CD4-positive, alpha-beta memory T cell (primary cell): ENCODE measurements at regions not wholly inside any gene's neighbourhood (a gene's known extent, or its start where the extent isn't known, plus 50 kb on each side); places are given as distances from the start of the nearest gene placed in this dataset.
"Not testable (repeated sequence)": the region's sequence is repeated elsewhere in the genome, so short reads cannot be mapped to it uniquely, and the experiment has no call there.

ENCODE experiments used
- CTCF ChIA-PET: fragments of 350-600 bp; sonication (Branson Sonifier 250); formaldehyde crosslinking; loops from one replicate; lab custom pipeline; 2021; ENCODE audit warnings: inconsistent platforms; ENCODE audit not compliant: partially characterized antibody; lab: Charles Lee
- POLR2A ChIA-PET: fragments of 350-600 bp; sonication (Branson Sonifier 250); formaldehyde crosslinking; loops from one replicate; lab custom pipeline; 2021; ENCODE audit not compliant: partially characterized antibody; lab: Charles Lee
- DNase-seq, 5 donors: peaks; one replicate each; pipeline versions ENCODE4 v3.0.0 to v3.0.0-alpha.2; 2020 to 2022; ENCODE audit warnings: mixed read lengths in 1 of 5
- H3K27ac ChIP-seq: one replicate; pipeline ENCODE4 v1.7.0; 2013; ENCODE audit warnings: low read depth, low read length
- H3K27me3 ChIP-seq: 2 replicates; pipeline ENCODE4 v1.7.0; 2013; ENCODE audit warnings: mild to moderate bottlenecking, low read length, moderate library complexity; ENCODE audit not compliant: insufficient read depth
- H3K36me3 ChIP-seq: 2 replicates; pipeline ENCODE4 v1.7.0; 2013; ENCODE audit warnings: mild to moderate bottlenecking, low read length, moderate library complexity; ENCODE audit not compliant: insufficient read depth
- H3K4me1 ChIP-seq: 2 replicates; pipeline ENCODE4 v1.7.0; 2013; ENCODE audit warnings: mild to moderate bottlenecking, low read length, moderate library complexity; ENCODE audit not compliant: insufficient read depth
- H3K4me3 ChIP-seq, 2 donors: one replicate each; pipeline ENCODE4 v1.7.0; 2013; ENCODE audit warnings: low read length in 2 of 2, mild to moderate bottlenecking in 1 of 2
- H3K9me3 ChIP-seq, 2 donors: one replicate each; pipeline ENCODE4 v1.7.0; 2013; ENCODE audit warnings: low read length in 2 of 2, control low read depth in 1 of 2; ENCODE audit not compliant: control insufficient read depth in 1 of 2
- H3K27ac Mint-ChIP-seq, 7 donors: one replicate each; pipeline ENCODE4 v1.8.0; 2020 to 2021; ENCODE audit warnings: mixed read lengths in 7 of 7, mild to moderate bottlenecking in 6 of 7, inconsistent platforms in 3 of 7, moderate library complexity in 3 of 7
- H3K27me3 Mint-ChIP-seq, 2 donors: one replicate each; pipeline ENCODE4 v1.8.0; 2020 to 2021; ENCODE audit warnings: mixed read lengths in 2 of 2
- H3K36me3 Mint-ChIP-seq, 2 donors: one replicate each; pipeline ENCODE4 v1.8.0; 2020 to 2021; ENCODE audit warnings: mixed read lengths in 2 of 2, inconsistent platforms in 1 of 2, mild to moderate bottlenecking in 1 of 2
- H3K4me1 Mint-ChIP-seq, 4 donors: one replicate each; pipeline ENCODE4 v1.8.0; 2020 to 2021; ENCODE audit warnings: mixed read lengths in 4 of 4, mild to moderate bottlenecking in 1 of 4
- H3K4me3 Mint-ChIP-seq, 8 donors: one replicate each; pipeline ENCODE4 v1.8.0; 2020 to 2021; ENCODE audit warnings: mixed read lengths in 8 of 8, mild to moderate bottlenecking in 7 of 8, moderate library complexity in 6 of 8, inconsistent platforms in 3 of 8
- H3K9me3 Mint-ChIP-seq, 8 donors: one replicate each; pipeline ENCODE4 v1.8.0; 2020 to 2021; ENCODE audit warnings: mixed read lengths in 8 of 8, mild to moderate bottlenecking in 5 of 8, inconsistent platforms in 3 of 8, moderate library complexity in 1 of 8
- intact Hi-C: fragments of 100-400 bp; cut with micrococcal nuclease; formaldehyde crosslinking; loops from one replicate; pipeline ENCODE4 v1.15.1; 2023

- CTCF ChIA-PET = no interaction called here
Observed at GRCh38 chrX:1700757-1701156, 85.9 kb downstream of the ASMT start.

GRCh38 chrX:1701396-1701901 lies 86.6 kb downstream of the ASMT start:
- H3K27ac Mint-ChIP-seq, H3K4me3 Mint-ChIP-seq, H3K27ac ChIP-seq, POLR2A ChIA-PET, CTCF ChIA-PET, H3K27me3 ChIP-seq, DNase-seq, H3K4me1 ChIP-seq, H3K27me3 Mint-ChIP-seq, H3K9me3 ChIP-seq, H3K4me3 ChIP-seq, H3K36me3 ChIP-seq, H3K4me1 Mint-ChIP-seq, intact Hi-C loops: not testable (repeated sequence)
- H3K9me3 Mint-ChIP-seq = peaks cover 0 to 15% (median 9%) of the 10 kb centered on the region in 8 donors
- peaks cover 11 to 19% of the 10 kb centered on the region in 2 donors for H3K36me3 Mint-ChIP-seq

More at GRCh38 chrX:1700757-1701156, 85.9 kb downstream of the ASMT start:
- no peaks in the 10 kb centered on the region for H3K27me3 ChIP-seq
- no peaks in the 10 kb centered on the region for H3K4me1 Mint-ChIP-seq
- H3K9me3 ChIP-seq = no peaks in the 10 kb centered on the region
- peaks cover 15 to 24% of the 10 kb centered on the region in 2 donors for H3K36me3 Mint-ChIP-seq
- H3K36me3 ChIP-seq = no peaks in the 10 kb centered on the region
- POLR2A ChIA-PET = no interaction called here
- H3K27ac Mint-ChIP-seq = no peak overlapping the region
- DNase-seq = no peak
- H3K4me1 ChIP-seq = no peaks in the 10 kb centered on the region
- intact Hi-C loops = no loop called here
- no peak overlapping the region for H3K4me3 Mint-ChIP-seq
- no peak overlapping the region for H3K4me3 ChIP-seq
- H3K27ac ChIP-seq = no peak overlapping the region
- H3K9me3 Mint-ChIP-seq = peaks cover 0 to 19% (median 10%) of the 10 kb centered on the region in 8 donors
- H3K27me3 Mint-ChIP-seq = no peaks in the 10 kb centered on the region

- CTCF ChIA-PET, H3K36me3 ChIP-seq, H3K27me3 ChIP-seq, POLR2A ChIA-PET, DNase-seq, H3K27ac Mint-ChIP-seq, intact Hi-C loops, H3K4me1 ChIP-seq, H3K4me3 ChIP-seq, H3K4me1 Mint-ChIP-seq, H3K27ac ChIP-seq, H3K4me3 Mint-ChIP-seq, H3K27me3 Mint-ChIP-seq, H3K9me3 ChIP-seq: not testable (repeated sequence)
- Mint-ChIP-seq H3K9me3 (peaks cover 0 to 14% (median 6%) of the 10 kb centered on the region in 8 donors), H3K36me3 (peaks cover 9 to 18% of the 10 kb centered on the region in 2 donors)
Observed at GRCh38 chrX:1702142-1702541, 87.3 kb downstream of the ASMT start.

GRCh38 chrX:1702557-1702956 lies 87.7 kb downstream of the ASMT start:
- H3K4me3 ChIP-seq, CTCF ChIA-PET, DNase-seq, intact Hi-C loops, H3K27me3 ChIP-seq, H3K36me3 ChIP-seq, H3K4me3 Mint-ChIP-seq, H3K4me1 ChIP-seq, H3K9me3 ChIP-seq, H3K27ac Mint-ChIP-seq, H3K27me3 Mint-ChIP-seq, POLR2A ChIA-PET, H3K27ac ChIP-seq, H3K4me1 Mint-ChIP-seq: not testable (repeated sequence)
- Mint-ChIP-seq H3K9me3 (peaks cover 0 to 14% (median 6%) of the 10 kb centered on the region in 8 donors), H3K36me3 (peaks cover 9 to 18% of the 10 kb centered on the region in 2 donors)

- H3K27ac ChIP-seq, H3K9me3 Mint-ChIP-seq, H3K4me1 ChIP-seq, DNase-seq, H3K9me3 ChIP-seq, H3K27me3 ChIP-seq, CTCF ChIA-PET, intact Hi-C loops, H3K27ac Mint-ChIP-seq, POLR2A ChIA-PET, H3K4me3 ChIP-seq, H3K4me3 Mint-ChIP-seq, H3K4me1 Mint-ChIP-seq, H3K36me3 ChIP-seq, H3K27me3 Mint-ChIP-seq: not testable (repeated sequence)
- peaks cover 7 to 19% of the 10 kb centered on the region in 2 donors for H3K36me3 Mint-ChIP-seq
Observed at GRCh38 chrX:1709277-1709676, 94.4 kb downstream of the ASMT start.

GRCh38 chrX:1713296-1713695 lies 98.4 kb downstream of the ASMT start:
- no peaks in the 10 kb centered on the region for H3K27me3 Mint-ChIP-seq
- H3K4me3 ChIP-seq = no peak overlapping the region
- no peak overlapping the region for H3K27ac Mint-ChIP-seq
- no peaks in the 10 kb centered on the region for H3K27me3 ChIP-seq
- intact Hi-C loops = no loop called here
- peaks cover 0 to 2% (median 0%) of the 10 kb centered on the region in 8 donors for H3K9me3 Mint-ChIP-seq
- no peaks in the 10 kb centered on the region for H3K9me3 ChIP-seq
- H3K4me1 ChIP-seq = no peaks in the 10 kb centered on the region
- no peak for DNase-seq
- H3K4me1 Mint-ChIP-seq = peaks cover 0 to 2% (median 1%) of the 10 kb centered on the region in 4 donors
- no peak overlapping the region for H3K4me3 Mint-ChIP-seq
- peaks cover 11 to 27% of the 10 kb centered on the region in 2 donors for H3K36me3 Mint-ChIP-seq
- H3K27ac ChIP-seq = no peak overlapping the region
- ChIA-PET POLR2A (no interaction called here), CTCF (no interaction called here)
- H3K36me3 ChIP-seq = no peaks in the 10 kb centered on the region

GRCh38 chrX:1717373-1717772 lies 102.5 kb downstream of the ASMT start:
- Mint-ChIP-seq H3K9me3 (peaks cover 0 to 7% (median 2%) of the 10 kb centered on the region in 8 donors), H3K36me3 (peaks cover 13 to 46% of the 10 kb centered on the region in 2 donors), H3K27ac (no peak overlapping the region), H3K4me3 (no peak overlapping the region), H3K27me3 (no peaks in the 10 kb centered on the region), H3K4me1 (peaks cover 0 to 2% (median 1%) of the 10 kb centered on the region in 4 donors)
- Histone ChIP-seq H3K4me3 (no peak overlapping the region), H3K4me1 (no peaks in the 10 kb centered on the region), H3K27ac (no peak overlapping the region), H3K9me3 (no peaks in the 10 kb centered on the region), H3K36me3 (no peaks in the 10 kb centered on the region), H3K27me3 (no peaks in the 10 kb centered on the region)
- intact Hi-C loops = no loop called here
- ChIA-PET CTCF (no interaction called here), POLR2A (no interaction called here)
- DNase-seq = no peak

- Mint-ChIP-seq H3K9me3 (peaks cover 0 to 7% (median 2%) of the 10 kb centered on the region in 8 donors), H3K4me3 (no peak overlapping the region), H3K27ac (no peak overlapping the region), H3K4me1 (peaks cover 0 to 2% (median 1%) of the 10 kb centered on the region in 4 donors), H3K36me3 (peaks cover 6 to 30% of the 10 kb centered on the region in 2 donors), H3K27me3 (no peaks in the 10 kb centered on the region)
- Histone ChIP-seq H3K36me3 (no peaks in the 10 kb centered on the region), H3K27ac (no peak overlapping the region), H3K4me3 (no peak overlapping the region), H3K9me3 (no peaks in the 10 kb centered on the region), H3K4me1 (no peaks in the 10 kb centered on the region), H3K27me3 (no peaks in the 10 kb centered on the region)
- DNase-seq = no peak
- ChIA-PET CTCF (no interaction called here), POLR2A (no interaction called here)
- intact Hi-C loops = no loop called here
Observed at GRCh38 chrX:1719270-1719669, 104.4 kb downstream of the ASMT start.
